Ureter (tissue), 1 donor: ENCODE measurements at regions not wholly inside any gene's neighbourhood (a gene's known extent, or its start where the extent isn't known, plus 50 kb on each side); places are given as distances from the start of the nearest gene placed in this dataset.
"Not testable (repeated sequence)": the region's sequence is repeated elsewhere in the genome, so short reads cannot be mapped to it uniquely, and the experiment has no call there.

ENCODE experiments used
- DNase-seq: peaks from one replicate; pipeline ENCODE4 v3.0.0-alpha.2; 2020; ENCODE audit warnings: low spot score
- donor health status: DM: yes; HTN: yes; CAD: no.

- DNase-seq = no peak
These were observed 603.0 kb downstream of the FBXO15 start for GRCh38 chr18:73544617-73545016.

GRCh38 chr18:73544032-73544431, 603.6 kb downstream of the FBXO15 start:
- DNase-seq = no peak

- DNase-seq = no peak
These were observed 611.6 kb downstream of the FBXO15 start for GRCh38 chr18:73535990-73536389.

GRCh38 chr18:73535189-73535588, 612.4 kb downstream of the FBXO15 start:
- no peak for DNase-seq

GRCh38 chr18:73531601-73532000, 616.0 kb downstream of the FBXO15 start:
- no peak for DNase-seq

- DNase-seq = no peak
These were observed 619.6 kb downstream of the FBXO15 start for GRCh38 chr18:73528066-73528465.

- DNase-seq = no peak
These were observed 627.4 kb downstream of the FBXO15 start for GRCh38 chr18:73520229-73520628.

- not testable (repeated sequence) for DNase-seq
These were observed 631.6 kb downstream of the FBXO15 start for GRCh38 chr18:73516056-73516455.

GRCh38 chr18:73514449-73514848, 633.2 kb downstream of the FBXO15 start:
- no peak for DNase-seq

GRCh38 chr18:73511771-73512503, 635.7 kb downstream of the FBXO15 start:
- no peak for DNase-seq

GRCh38 chr18:73509460-73509859, 638.2 kb downstream of the FBXO15 start:
- no peak for DNase-seq

GRCh38 chr18:73503326-73503725, 635.5 kb upstream of the NETO1 start:
- no peak for DNase-seq

- no peak for DNase-seq
These were observed 620.2 kb upstream of the NETO1 start for GRCh38 chr18:73487966-73488365.

GRCh38 chr18:73485166-73485565, 617.4 kb upstream of the NETO1 start:
- DNase-seq = no peak

- no peak for DNase-seq
These were observed 615.1 kb upstream of the NETO1 start for GRCh38 chr18:73482901-73483300.

GRCh38 chr18:73479477-73479876, 611.7 kb upstream of the NETO1 start:
- no peak for DNase-seq

GRCh38 chr18:73478191-73478590, 610.4 kb upstream of the NETO1 start:
- DNase-seq = no peak

- no peak for DNase-seq
These were observed 608.2 kb upstream of the NETO1 start for GRCh38 chr18:73476031-73476430.

- peak; percentile 55 for DNase-seq
These were observed 594.3 kb upstream of the NETO1 start for GRCh38 chr18:73462092-73462491.

GRCh38 chr18:73461780-73462059, 593.9 kb upstream of the NETO1 start:
- no peak for DNase-seq

- DNase-seq = no peak
These were observed 593.4 kb upstream of the NETO1 start for GRCh38 chr18:73461038-73461779.

GRCh38 chr18:73458186-73458964, 590.6 kb upstream of the NETO1 start:
- no peak for DNase-seq

GRCh38 chr18:73456643-73457042, 588.9 kb upstream of the NETO1 start:
- DNase-seq = no peak
